GM13977 (cell line): ENCODE measurements at regions not wholly inside any gene's neighbourhood (a gene's known extent, or its start where the extent isn't known, plus 50 kb on each side); places are given as distances from the start of the nearest gene placed in this dataset.

Experiments used
- DNase-seq: peaks from one replicate; pipeline ENCODE4 v3.0.0; 2012; ENCODE audit warnings: low spot score
- CTCF ChIP-seq: IDR thresholded peaks from 2 replicates; pipeline ENCODE4 v1.5.1; 2012; ENCODE audit warnings: mild to moderate bottlenecking, control low read depth; ENCODE audit not compliant: insufficient read depth; ENCODE audit errors: extremely low read depth, missing control alignments
- in situ Hi-C: fragments of 300-500 bp; cut with MboI; formaldehyde crosslinking; loops from one replicate; pipeline ENCODE4 v1.12.0; 2022; ENCODE audit warnings: low sequenced_read_pairs, low pct_unique_long_range_greater_than_20kb, mixed read lengths, inconsistent platforms; ENCODE audit not compliant: unreplicated experiment

DNA sequence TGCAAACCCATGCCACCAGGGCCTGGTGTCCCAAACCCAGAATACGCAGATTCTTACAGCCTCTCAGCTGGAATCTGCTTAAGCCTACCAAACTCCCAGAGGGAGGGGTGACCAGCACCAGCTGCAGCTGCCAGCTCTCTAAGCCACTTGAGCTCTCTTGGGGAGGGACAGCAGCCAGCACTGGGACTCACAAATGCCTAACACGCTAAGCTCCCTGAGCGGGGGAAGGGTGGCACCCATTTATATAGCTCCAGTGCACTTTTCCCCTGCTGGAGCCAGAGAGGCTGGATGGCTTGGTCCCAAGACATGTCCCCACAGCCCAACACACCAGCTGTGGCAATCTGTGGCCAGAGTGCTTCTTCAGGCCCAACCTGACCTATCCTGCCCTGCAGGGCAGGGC is 326.8 kb upstream of the NRG3 start:
- no peak for TF ChIP-seq CTCF
- in situ Hi-C loops, result no loop called here
- DNase-seq, result no peak

- DNase-seq, result no peak
- TF ChIP-seq CTCF, result no peak
- in situ Hi-C loops, result no loop called here
Observed at GRCh38 chr10:81564143-81564542, 310.9 kb upstream of the NRG3 start.

DNA sequence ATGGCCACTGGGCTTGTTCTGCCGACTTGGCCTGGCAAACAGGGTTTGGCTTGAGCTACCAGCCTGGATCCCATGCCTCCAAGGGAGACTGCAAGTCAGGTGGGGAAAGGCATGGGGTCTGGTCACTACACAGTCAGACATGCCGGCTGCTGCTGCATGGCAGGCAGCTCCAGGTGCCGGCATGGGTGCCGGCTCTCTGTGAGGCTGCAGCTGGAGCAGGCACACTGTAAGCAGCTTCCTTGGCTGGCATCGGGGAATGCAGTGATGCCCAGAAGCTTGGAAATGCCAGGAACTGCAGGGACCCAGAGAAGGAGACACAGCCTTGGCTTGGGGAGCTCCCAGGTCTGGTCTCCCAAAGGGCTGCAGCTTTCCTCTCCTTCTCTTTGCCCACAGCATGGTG is 305.5 kb upstream of the NRG3 start:
- DNase-seq, result no peak
- in situ Hi-C loops, result no loop called here
- no peak for TF ChIP-seq CTCF

DNA sequence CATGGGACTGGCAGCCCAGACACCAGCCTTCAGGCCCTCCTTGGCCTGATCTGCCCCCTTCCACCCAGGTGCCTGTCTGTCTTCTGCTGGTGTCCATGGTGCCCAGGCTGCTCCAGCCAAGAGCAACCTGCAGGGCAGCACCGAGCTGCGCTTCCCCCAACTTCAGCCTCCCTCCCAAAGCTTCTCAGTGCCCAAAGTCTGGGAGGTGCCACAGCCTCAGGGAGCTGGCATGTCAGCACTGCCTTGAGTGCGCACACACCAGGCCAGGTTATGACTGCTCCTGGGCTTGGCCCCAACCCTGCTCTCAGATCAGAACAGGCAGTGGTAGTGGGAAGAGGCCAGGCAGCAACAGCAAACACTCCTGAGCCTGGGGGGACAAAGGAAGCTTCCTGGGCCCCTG is 304.6 kb upstream of the NRG3 start:
- no peak for TF ChIP-seq CTCF
- in situ Hi-C loops, result no loop called here
- DNase-seq, result no peak

DNA sequence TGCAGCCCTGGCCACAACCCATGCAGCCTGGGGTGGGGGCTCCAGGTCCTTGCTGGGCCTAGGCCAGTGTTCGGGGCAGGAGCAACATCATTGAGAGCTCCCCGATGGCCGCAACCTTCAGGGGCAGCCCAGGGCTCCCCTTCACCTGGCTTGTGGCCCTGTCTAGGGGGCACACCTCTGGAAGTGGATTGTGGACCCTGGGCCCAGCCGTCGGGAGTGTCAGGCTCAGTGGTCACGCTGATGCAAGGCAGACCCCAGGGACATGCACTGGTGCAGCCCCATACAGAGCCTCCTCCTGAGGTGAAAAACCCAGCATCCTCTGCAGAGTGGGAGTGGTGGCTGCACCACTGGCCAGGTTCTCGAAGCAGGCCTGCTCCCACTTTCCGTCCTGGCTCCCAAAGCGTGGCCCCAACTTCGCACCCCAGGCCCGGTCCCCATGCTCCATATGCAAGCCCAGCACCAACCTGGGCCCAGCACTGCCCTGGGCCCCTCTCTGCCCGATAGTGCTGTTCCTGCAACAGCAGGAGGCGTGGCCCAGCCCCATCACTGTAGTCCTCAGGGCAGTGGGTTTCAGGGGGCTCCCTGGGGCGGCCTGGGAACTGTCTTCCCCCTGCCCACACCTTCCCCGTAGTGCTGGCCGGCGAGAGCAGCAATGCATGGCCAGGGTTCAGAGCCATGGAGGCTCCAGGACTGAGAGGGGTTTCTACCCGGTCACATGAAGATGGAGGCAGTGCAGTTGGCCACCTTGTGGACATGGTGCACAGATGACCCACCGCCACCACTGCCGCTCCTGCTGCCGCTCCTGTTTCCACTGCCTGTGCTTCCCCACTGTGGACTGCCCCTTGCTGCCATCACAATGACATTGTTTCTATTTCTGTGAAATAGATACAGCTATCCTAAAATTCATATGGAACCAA is 303.9 kb upstream of the NRG3 start:
- in situ Hi-C loops, result no loop called here

GRCh38 chr10:81575036-81575435 is 300.0 kb upstream of the NRG3 start:
- no peak for DNase-seq
- TF ChIP-seq CTCF, result no peak
- in situ Hi-C loops, result no loop called here

More for the DNA sequence above, 303.9 kb upstream of the NRG3 start:
- DNase-seq, result no peak
- no peak for TF ChIP-seq CTCF

DNA sequence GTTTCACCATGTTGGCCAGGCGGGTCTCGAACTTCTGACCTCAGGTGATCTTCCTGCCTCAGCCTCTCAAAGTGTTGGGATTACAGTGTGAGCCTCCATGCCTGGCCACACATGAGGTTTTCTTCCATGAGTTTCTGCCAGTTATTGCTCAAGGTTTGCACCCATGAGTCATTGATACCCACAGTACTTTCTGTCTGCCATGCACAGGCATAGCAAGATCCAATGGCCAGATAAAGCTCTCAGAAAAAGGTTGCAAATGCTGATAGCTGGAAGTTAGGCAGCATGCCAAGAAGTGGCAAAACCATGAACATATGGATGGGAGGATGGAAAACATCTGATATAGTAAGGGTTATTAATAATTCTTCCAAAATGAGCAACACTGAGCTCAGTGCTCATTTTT is 298.7 kb upstream of the NRG3 start:
- in situ Hi-C loops, result no loop called here
- TF ChIP-seq CTCF, result no peak
- no peak for DNase-seq
